ENCODE measurements at regions not wholly inside any gene's neighbourhood (a gene's known extent, or its start where the extent isn't known, plus 50 kb on each side); places are given as distances from the start of the nearest gene placed in this dataset.
A peak's percentile ranks its signal among the peaks of the same experiment; 100 is the strongest.
"Not testable (repeated sequence)": the region's sequence is repeated elsewhere in the genome, so short reads cannot be mapped to it uniquely, and the experiment has no call there.

DNA sequence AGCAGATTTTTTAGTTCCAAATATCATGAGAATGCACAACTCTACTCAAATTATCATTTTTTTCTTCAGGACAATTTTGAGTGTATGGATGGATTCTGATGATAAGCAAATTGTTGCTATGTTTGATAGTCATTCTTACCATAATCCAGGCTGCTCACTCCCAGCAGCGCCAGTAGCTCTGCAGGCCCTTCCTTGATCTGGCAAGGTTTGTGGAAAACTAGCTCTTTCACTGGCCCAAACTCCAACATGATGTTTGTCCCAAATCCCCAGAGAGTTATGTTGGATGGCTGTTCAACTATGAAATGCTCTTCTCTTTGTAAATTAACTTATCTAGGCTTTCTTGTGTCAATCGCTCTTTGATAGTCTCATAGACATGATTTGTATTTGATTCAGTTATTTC is 933.7 kb downstream of the DNAJB9 start:
- DNase-seq = no peak

DNA sequence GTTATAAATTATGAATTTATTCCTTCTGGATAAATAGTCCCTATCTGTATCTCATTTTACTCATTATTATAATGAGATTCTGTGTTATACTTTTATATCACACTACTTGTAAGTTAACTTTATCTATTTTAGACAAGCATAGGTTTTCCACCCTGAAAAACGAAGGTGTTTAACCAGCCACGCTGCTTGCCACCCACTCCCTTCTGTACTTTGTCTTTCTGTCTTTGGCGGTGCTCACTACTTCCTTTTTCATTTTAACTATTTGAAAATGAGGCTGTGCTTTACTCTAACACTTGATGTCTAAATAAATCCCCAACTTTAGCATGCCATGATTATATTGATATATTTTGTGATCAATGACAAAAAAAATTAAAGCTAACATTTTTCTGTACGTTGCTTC is 952.9 kb downstream of the DNAJB9 start:
- DNase-seq = no peak

DNA sequence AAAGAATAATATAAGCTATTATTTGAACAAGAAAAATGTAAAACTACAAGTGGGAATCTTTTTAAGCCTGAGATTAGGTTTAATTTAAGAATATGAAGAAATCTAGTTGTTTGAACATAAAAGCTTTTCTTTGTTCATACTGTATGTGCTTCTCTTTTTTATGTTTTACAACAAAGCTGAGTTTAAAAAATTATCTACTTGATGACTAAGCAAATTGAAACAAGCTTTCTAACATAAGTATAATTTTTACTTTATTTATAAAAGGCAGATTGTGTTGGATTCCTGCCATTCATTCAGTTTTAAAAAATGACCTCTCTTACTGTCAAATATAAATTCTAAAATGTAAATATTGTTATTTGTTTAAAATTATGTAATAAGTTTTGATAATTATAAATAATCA is 958.2 kb downstream of the DNAJB9 start:
- DNase-seq = no peak

DNA sequence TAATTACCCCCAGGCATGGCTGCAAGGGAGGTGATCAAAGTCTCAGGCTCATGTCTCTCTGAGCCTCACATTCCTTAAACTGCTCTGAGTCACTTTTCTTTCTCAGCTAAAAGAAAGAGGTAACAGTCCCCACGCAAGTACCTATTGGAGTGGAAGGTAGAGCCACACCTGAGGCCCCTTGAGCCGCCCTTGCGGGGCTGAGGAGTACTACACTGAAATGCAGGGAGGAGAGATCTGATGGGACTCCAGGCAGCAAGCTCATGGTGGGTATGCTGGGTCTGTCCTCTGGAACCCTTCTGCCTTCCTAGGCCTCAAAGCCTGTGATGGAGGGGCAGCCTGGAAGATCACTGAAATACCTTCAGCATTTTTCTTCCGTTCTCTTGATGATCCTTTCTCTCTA is 960.0 kb downstream of the DNAJB9 start:
- DNase-seq = no peak

DNA sequence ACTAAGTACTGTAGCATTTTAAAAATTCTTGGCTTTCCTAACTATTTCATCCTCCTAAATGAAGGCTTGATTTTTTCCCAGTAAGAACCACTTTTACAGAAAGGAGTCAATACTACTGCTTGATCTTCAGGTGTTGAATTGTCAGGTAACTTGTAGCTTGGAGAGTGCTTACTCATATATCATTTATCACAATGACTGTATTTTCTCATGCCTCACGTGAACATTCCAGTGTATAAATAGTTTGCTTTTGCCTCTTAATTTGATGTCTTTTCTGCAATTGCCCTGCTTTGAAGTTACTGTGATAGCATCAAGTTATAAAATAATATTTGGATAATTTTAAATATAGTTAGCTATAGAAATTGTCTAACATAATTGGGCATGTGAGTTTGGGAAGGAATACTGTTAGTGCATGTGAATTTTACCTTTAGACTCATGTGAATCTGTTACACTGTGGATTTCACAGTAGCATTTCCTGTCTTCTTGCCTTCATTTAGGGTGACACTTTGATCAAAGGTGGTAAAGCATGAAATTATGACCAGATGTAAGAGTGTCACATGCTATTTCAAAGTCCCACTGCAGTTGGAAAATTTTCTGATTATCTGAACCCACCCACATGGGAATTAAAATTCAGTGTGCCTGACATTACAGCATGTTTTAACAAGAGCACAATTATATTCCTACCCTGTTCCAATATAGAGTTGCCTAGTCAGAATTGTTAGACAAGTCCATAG is 962.8 kb downstream of the DNAJB9 start:
- no peak for DNase-seq

DNA sequence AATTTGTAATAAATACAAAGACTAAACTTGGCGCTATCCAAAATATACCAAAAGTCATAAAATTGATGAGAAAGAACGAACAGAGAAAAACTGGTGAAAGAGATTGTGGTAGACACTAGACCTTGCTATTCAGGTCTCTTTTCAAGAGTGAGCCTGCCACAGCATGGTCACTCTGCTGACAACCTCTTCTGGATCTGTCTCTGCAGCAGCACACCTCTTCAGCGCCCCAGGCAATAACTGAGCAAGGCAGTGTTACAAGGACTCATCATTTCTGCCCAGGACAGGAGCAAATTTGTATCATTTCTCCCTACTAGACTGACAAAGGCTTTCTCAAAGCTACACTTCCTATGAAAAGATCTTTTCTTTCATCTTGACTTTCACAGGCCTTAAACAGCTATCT is 976.0 kb downstream of the DNAJB9 start:
- DNase-seq = no peak

DNA sequence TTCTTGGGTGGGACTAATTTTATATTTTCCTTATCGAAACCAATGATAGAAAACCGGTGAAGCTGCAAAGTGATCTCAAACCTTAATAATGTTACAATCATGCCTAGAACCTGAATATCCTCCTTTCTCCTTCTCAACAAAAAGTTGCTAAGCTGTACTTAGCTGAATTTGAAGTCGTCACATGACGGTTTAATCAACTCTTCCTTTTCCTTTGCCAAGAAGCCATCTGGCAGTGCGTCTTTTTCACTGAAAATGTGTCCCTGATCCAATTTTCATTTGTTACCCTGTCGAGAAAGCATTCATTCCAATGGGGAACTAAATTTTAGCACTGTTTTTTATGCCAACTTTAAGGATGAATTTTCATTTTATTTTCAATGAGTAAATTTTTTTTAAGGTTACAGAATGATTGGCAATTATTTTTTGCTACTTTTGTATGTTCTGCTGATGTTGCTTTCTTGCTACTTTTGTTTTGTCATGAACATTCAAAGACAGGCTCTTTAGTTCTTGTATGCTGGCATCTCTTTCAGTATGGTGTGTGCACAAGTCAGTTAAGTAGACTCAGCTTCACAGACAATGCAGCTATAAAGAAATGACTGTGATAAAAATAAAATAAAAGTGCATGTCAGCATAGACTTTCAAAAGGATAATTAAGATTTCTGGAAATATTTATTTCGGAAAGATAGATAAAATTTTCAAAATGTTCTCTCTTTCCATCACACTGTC is 980.0 kb downstream of the DNAJB9 start:
- DNase-seq = no peak

DNA sequence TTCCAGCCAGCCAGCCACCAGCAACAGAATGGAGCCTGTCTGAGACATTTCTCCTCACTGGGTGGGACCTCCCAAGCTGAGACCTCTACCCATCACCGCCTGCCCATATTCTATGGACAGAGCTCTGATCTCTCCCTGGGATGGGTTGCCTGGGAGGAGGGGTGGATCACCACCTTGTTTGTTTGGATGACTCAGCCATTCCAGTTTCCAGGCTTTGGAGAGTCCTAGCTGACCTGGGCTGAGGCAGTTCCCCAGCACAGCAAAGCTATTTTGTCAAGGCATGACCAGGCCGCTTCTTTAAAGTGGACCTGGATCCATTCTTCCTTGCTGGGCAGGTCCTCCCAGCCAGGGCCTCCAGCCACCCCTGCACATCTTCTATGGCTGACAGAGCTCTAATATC is 982.3 kb downstream of the DNAJB9 start:
- DNase-seq = no peak

DNA sequence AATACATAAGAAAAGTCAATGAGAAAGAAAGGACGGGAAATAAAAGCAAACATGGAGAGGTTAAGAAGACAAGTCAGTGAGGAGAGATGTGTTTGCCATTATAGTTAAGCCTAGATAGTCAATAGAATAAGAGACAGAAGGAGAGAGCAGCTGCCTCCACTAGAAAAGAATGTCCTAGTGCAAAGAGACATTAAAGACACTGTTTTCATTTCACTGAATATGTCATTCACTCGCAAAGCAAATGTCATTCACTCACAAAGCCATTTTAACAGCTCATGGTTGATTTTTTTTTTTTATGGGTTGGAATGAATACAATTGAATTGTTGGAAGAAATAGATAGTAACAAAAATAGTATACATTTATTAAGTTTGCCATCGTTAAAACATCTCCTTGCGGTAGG is 1007.6 kb downstream of the DNAJB9 start:
- no peak for DNase-seq

DNA sequence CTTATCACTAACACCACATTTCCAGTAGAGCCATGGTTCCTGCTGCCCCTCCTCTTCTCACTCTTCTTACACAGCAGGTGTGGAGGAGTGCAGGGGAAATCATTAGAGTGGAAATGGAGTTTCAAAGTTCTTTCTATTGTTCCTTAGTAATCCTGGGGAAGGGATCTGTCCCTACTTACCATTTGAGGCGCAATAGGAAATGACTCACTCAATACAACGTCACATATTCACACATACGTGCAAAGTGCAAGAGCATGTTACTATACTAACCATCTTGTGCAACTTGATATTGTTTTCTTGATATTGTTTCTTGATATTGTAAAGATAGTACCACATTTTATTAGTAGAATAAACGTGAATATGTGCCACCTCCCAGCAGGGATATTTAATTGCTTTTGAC is 1010.2 kb downstream of the DNAJB9 start:
- DNase-seq = no peak

DNA sequence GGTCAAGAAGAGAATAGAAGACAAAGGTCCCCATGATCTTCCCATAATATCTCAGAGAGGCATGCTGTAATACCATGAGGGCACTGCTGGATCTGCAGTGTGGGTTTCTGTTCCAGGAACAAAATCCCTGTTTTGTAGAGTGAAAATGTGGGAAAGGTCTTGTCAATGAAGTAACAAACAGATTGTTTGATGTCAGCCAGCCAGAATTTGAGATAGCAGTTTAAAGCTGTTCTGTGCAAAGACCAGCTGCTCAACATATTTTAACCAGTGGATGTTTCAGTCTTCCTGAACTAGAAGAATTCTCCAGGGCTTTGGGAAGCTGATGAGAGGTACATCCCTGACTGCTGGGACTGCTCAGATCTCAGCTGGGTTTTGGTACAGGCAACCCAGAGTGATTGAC is 1012.5 kb downstream of the DNAJB9 start:
- DNase-seq = peak; percentile 72

DNA sequence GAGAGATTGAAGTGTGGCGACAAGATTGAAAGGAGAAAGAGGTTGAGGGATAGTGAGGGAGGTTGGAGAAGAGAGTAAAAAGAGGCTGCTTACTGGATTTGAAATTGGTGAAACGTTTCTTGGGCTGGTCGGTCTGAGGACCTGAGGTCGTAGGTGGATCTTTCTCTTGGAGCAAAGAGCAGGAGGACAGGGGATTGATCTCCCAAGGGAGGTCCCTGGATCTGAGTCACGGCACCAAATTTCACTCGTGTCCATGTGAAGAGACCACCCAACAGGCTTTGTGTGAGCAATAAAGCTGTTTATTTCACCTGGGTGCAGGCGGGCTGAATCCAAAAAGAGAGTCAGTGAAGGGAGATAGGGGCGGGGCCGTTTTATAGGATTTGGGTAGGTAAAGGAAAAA is 1027.3 kb downstream of the DNAJB9 start:
- not testable (repeated sequence) for DNase-seq

DNA sequence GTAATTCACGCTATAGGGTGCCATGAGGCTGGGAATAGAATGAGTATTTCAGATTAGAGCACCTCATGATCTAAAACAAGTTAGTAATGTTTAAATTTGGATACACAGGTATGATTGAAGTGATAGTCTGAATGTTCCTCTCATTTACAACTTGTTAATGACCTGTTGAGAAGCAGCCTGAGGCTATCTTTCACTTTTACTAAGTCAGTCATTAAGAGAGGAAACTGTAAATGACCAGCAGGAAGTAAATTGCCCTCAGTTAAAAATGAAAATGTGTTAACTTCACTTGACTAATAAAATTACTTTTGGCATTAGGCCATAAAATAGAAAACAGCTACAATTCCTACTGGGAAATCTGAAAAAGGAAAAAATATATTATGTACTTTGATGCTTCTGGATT is 1042.0 kb downstream of the DNAJB9 start:
- no peak for DNase-seq

DNA sequence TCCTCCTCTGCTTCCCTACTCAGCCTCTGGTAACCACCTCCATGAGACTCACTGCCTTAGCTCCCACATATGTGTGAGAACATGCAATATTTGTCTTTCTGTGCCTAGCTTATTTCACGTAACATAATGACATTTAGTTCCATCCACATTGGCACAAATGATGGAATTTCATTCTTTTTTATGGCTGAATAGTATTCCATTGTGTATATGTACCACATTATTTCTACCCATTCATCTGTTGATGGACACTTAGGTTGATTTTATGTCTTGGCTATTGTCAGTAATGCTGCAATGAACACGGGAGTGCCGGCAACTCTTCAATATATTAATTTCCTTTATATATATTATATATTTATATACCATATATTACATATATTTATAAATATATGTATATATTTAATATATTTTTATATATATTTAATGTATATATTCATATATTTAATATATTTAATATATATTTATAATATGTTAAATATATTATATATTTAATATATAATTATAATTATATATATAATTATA is 1046.9 kb downstream of the DNAJB9 start:
- DNase-seq = no peak

DNA sequence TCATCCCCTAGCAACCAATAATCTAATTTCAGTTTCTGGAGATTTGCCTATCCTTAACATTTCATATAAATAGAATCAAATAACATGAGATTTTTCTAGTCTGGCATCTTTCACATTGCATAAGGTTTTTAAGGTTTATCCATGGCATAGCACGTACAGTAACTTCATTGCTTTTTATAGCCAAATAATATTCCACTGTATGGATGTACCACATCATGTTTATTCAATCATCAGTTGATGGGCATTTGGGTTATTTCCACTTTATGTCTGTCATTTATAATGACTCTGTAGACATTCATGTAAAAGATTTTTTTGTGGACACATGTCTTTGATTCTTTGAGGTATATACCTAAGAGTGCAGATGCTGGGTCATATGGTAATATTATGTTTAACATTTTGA is 1052.6 kb downstream of the DNAJB9 start:
- no peak for DNase-seq

DNA sequence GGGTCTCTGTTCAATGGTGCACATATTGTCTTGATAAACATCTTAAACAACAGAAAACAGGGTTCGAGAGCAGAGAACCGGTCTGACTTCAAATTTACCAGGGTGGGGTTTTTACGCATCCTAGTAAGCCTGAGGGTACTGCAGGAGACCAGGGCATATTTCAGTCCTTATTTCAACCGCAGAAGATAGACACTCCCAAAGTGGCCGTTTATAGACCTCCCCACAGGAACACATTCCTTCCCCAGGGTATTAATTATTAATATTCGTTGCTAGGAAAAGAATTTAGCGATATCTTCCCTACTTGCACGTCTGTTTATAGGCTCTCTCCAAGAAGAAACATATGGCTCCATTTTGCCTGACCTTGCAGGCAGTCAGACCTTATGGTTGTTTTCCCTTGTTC is 1063.2 kb downstream of the DNAJB9 start:
- DNase-seq = not testable (repeated sequence)

DNA sequence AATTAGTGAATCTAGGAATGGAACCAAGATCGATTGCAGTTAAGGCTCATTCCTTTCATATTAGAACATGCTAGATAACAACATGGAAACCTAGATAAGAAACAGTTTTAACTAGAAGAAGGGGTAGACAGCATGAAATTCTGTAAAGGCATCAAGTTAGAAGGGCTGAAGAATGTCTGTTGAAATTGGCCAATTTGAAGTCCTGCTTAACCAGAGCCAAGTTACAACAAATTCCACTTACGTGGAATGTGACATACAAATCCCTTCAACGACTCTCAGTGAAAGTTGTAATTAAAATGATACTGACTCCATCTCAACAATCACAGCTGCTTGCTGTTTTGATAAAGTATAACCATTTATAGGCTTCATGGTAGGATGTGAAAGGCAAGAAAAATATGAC is 1065.7 kb downstream of the DNAJB9 start:
- DNase-seq = no peak

DNA sequence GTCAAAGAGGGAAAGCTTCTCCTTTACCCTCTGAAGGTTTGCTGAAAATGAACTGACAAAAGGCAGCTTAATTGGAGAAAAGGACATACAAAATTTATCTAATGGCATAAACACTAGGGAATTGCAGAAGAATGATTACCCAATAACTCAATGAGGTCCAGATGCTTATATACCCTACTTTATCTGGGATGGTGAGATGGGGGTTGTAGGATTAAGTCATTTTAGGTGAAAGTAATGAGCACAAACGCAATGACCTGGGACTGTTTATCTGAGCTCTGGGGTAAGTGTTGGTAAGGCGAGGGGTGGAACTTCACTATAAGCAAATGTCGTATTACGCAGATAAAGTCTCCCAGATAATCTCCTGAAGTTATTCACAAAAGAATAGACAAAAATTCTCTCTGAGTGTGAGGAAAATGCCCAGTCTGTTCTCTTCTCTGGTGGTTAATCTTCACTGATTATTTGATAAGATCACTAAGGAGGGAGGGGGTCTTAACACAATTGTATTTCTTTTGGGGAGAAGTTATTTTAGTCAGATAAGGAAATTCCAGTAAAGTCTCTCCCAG is 1067.8 kb downstream of the DNAJB9 start:
- no peak for DNase-seq

DNA sequence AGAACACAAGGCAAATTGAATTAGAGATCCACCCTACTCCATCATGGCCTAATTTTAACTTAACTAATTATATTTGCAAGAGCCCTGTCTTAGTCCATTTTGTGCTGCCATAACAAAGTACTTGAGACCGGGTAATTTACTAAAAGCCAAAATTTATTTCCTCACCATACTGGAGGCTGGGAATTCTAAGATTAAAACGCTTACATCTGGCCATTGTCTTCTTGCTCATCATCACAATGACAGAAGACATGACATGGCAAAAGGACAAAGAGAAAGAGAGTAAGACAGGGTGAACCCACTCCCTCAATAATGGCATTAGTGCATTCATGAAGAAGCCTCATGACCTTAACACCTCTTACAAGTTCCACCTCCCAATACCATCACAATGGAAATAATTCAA is 1068.6 kb downstream of the DNAJB9 start:
- DNase-seq = no peak

DNA sequence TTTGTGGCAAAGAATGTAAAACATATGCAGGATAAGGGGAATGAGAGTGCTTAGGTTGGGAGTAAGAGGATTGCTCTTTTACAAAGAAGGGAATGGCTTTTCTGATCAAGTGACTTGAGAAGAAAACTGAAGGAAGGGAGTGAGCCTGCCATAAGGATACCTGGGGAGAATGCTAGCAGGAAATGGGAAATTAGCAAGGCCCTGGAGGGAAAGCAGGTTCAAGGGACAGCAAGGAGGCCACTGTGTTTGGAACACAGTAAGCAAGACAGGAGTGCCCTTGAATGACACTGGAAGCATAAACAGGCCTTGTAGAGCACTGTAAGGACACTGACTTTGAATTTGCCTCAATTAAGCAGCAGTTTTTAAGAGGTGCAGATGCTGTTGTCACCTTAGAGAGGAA is 1069.9 kb downstream of the DNAJB9 start:
- DNase-seq = no peak

DNA sequence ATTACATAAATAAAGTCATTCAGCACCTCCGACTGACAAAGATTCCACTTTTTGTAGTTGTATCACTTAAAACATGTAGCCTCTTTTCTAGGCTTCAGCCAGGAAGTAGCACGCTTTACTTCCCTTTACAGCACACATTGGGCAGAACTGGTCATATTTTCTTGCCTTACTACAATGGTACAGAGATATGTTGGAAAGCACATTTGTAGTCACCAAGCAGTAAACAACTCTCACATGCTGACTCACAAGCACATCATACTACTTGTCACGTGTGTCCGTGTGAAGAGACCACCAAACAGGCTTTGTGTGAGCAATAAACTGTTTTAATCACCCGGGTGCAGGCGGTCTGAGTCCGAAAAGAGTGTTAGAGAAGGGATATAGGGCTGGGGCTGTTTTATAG is 1071.8 kb downstream of the DNAJB9 start:
- DNase-seq = no peak

DNA sequence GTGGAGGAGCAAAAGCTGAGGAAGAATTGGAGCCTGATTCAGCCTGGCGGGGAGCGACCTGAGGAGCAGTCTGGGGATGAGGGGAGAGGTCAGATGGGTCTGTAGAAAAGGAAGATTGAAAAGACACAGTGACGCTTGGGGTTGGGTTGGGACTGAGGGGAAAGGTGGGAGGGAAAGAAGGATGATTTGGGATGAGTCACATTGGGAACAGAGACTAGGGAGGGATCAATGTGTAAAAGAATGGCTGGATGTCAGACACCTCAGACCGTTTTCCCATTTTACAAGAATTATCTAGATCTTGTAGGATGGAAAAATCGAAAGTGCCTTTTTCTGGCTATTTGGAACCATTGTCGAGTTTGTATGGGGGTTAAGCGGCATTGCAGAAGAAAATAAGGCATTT is 1076.5 kb downstream of the DNAJB9 start:
- DNase-seq = no peak

DNA sequence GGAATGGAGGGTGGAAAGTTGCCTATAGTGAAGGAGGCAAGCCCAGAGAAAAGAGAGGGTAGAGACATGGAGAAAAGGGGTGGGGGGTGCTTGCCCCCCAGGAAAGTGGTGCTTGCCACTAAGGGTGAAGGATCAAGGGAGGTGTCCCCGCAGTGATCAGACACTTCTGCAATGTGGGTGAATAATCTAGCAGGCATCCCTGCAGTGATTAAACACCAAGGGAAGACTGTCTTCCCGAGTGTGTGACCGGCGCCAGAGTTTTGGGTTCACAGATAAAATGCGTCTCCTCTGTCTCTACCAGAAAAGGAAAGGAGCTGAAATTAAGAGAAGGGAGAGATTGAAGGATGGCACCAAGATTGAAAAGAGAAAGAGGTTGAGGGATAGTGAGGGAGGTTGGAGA is 1076.9 kb downstream of the DNAJB9 start:
- not testable (repeated sequence) for DNase-seq

DNA sequence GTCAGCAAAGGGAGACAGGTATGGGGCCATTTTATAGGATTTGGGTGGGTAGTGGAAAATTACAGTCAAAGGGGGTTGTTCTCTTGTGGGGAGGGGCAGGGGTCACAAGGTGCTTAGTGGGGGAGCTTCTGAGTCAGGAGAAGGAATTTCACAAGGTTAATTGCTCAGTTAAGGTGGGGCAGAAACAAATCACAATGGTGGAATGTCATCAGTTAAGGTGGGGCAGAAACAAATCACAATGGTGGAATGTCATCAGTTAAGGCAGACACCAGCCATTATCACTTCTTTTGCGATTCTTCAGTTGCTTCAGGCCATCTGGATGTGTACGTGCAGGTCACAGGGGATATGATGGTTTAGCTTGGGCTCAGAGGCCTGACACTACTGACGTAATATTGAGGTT is 1077.6 kb downstream of the DNAJB9 start:
- not testable (repeated sequence) for DNase-seq
